ENCODE measurements at regions not wholly inside any gene's neighbourhood (a gene's known extent, or its start where the extent isn't known, plus 50 kb on each side); places are given as distances from the start of the nearest gene placed in this dataset.

GRCh38 chr11:19525276-19525675 is 187.4 kb upstream of the NAV2 start:
- TF ChIP-seq CTCF (IDR thresholded peaks at IDR 0.05) (no peak), POLR2A (IDR thresholded peaks at IDR 0.05) (no peak)

Data from esophagus squamous epithelium (tissue), 4 donors.